ENCODE measurements at regions not wholly inside any gene's neighbourhood (a gene's known extent, or its start where the extent isn't known, plus 50 kb on each side); places are given as distances from the start of the nearest gene placed in this dataset.

DNA sequence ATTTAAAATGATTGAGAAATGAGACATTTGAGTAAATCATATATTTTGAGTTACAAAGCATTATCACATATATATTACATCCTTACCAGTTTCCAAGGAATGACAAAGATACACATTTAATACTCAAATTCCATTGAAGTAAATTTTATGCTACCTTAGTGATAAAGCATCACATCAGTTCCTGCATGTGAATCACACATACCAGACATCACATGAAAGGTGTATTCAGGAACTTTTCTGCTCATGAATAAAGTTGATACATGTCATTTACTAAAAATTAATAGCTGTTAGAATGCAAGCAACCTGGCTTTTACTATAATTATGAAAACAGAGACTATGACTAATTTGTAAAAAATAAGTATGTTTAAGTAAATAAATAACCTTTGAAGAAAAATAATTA lies 548.8 kb upstream of the SLC39A10 start:
- Mint-ChIP-seq H3K4me1 (no peaks in the 10 kb centered on the region), H3K36me3 (peaks cover 5% of the 10 kb centered on the region), H3K27me3 (ENCODE audit: low read depth) (no peaks in the 10 kb centered on the region), H3K9me3 (peaks cover 26% of the 10 kb centered on the region), H3K27ac (no peak overlapping the region), H3K4me3 (no peak overlapping the region)
- no peak for ATAC-seq
- no peak for DNase-seq (ENCODE audit: low spot score)
- POLR2A ChIA-PET = no interaction called here
- CTCF ChIA-PET = no interaction called here
- TF ChIP-seq AR (CRISPR knock-in tag; IDR thresholded peaks at IDR 0.05) = no peak
- TF ChIP-seq IRF2 (CRISPR knock-in tag; IDR thresholded peaks at IDR 0.05; ENCODE audit: borderline replicate concordance, low read depth) = no peak
- TF ChIP-seq, protein P1, sequence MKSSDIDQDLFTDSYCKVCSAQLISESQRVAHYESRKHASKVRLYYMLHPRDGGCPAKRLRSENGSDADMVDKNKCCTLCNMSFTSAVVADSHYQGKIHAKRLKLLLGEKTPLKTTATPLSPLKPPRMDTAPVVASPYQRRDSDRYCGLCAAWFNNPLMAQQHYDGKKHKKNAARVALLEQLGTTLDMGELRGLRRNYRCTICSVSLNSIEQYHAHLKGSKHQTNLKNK (CRISPR knock-in tag; IDR thresholded peaks at IDR 0.05) = no peak
- TF ChIP-seq MLX (CRISPR knock-in tag; IDR thresholded peaks at IDR 0.05) = no peak
- TF ChIP-seq KAT7 (CRISPR knock-in tag; IDR thresholded peaks at IDR 0.05; ENCODE audit: borderline replicate concordance) = no peak
- TF ChIP-seq, protein P2, sequence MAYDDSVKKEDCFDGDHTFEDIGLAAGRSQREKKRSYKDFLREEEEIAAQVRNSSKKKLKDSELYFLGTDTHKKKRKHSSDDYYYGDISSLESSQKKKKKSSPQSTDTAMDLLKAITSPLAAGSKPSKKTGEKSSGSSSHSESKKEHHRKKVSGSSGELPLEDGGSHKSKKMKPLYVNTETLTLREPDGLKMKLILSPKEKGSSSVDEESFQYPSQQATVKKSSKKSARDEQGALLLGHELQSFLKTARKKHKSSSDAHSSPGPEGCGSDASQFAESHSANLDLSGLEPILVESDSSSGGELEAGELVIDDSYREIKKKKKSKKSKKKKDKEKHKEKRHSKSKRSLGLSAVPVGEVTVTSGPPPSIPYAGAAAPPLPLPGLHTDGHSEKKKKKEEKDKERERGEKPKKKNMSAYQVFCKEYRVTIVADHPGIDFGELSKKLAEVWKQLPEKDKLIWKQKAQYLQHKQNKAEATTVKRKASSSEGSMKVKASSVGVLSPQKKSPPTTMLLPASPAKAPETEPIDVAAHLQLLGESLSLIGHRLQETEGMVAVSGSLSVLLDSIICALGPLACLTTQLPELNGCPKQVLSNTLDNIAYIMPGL (CRISPR knock-in tag; IDR thresholded peaks at IDR 0.05) = no peak
- no peak for TF ChIP-seq ATF2 (CRISPR knock-in tag; IDR thresholded peaks at IDR 0.05; ENCODE audit: borderline replicate concordance, low read depth)
- TF ChIP-seq, protein P3, sequence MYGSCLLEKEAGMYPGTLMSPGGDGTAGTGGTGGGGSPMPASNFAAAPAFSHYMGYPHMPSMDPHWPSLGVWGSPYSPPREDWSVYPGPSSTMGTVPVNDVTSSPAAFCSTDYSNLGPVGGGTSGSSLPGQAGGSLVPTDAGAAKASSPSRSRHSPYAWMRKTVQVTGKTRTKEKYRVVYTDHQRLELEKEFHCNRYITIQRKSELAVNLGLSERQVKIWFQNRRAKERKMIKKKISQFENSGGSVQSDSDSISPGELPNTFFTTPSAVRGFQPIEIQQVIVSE (CRISPR knock-in tag; IDR thresholded peaks at IDR 0.05; ENCODE audit: borderline replicate concordance) = no peak
- TF ChIP-seq NR3C1 (CRISPR knock-in tag; conservative IDR thresholded peaks at IDR 0.05; ENCODE audit: low read depth) = no peak
- TF ChIP-seq E2F4 (CRISPR knock-in tag; IDR thresholded peaks at IDR 0.05; ENCODE audit: borderline replicate concordance, low read depth) = no peak
- no peak for TF ChIP-seq JUN (CRISPR knock-in tag; IDR thresholded peaks at IDR 0.05)
- no peak for TF ChIP-seq ZNF416 (CRISPR knock-in tag; IDR thresholded peaks at IDR 0.05)
- TF ChIP-seq, protein P4, sequence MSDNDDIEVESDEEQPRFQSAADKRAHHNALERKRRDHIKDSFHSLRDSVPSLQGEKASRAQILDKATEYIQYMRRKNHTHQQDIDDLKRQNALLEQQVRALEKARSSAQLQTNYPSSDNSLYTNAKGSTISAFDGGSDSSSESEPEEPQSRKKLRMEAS (CRISPR knock-in tag; IDR thresholded peaks at IDR 0.05) = no peak
- TF ChIP-seq TP53 (CRISPR knock-in tag; IDR thresholded peaks at IDR 0.05) = no peak
- TF ChIP-seq, protein P5, sequence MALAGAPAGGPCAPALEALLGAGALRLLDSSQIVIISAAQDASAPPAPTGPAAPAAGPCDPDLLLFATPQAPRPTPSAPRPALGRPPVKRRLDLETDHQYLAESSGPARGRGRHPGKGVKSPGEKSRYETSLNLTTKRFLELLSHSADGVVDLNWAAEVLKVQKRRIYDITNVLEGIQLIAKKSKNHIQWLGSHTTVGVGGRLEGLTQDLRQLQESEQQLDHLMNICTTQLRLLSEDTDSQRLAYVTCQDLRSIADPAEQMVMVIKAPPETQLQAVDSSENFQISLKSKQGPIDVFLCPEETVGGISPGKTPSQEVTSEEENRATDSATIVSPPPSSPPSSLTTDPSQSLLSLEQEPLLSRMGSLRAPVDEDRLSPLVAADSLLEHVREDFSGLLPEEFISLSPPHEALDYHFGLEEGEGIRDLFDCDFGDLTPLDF (CRISPR knock-in tag; IDR thresholded peaks at IDR 0.05) = no peak
- no peak for TF ChIP-seq MXD4 (CRISPR knock-in tag; IDR thresholded peaks at IDR 0.05; ENCODE audit: borderline replicate concordance)
- TF ChIP-seq HMGA2 (CRISPR knock-in tag; IDR thresholded peaks at IDR 0.05) = no peak
- TF ChIP-seq NR1H2 (CRISPR knock-in tag; IDR thresholded peaks at IDR 0.05) = no peak

All from WTC11 (cell line).